HEK293 (cell line): ENCODE measurements at regions not wholly inside any gene's neighbourhood (a gene's known extent, or its start where the extent isn't known, plus 50 kb on each side); places are given as distances from the start of the nearest gene placed in this dataset.

Experiments
- GLIS2 ChIP-seq: fragments of 450-650 bp; formaldehyde crosslinking; IDR thresholded peaks from 2 replicates; pipeline ENCODE4 v1.5.1; 2016; ENCODE audit warnings: missing biosample characterization, missing genetic modification characterization
- OSR2 ChIP-seq: fragments of 450-650 bp; formaldehyde crosslinking; IDR thresholded peaks from 2 replicates; pipeline ENCODE4 v1.5.1; 2016; ENCODE audit warnings: missing biosample characterization, missing genetic modification characterization
- SALL2 ChIP-seq: fragments of 450-650 bp; formaldehyde crosslinking; IDR thresholded peaks from 2 replicates; pipeline ENCODE4 v1.5.0; 2017; ENCODE audit warnings: missing biosample characterization, mild to moderate bottlenecking, missing genetic modification characterization, borderline replicate concordance
- ZFP37 ChIP-seq: fragments of 450-650 bp; formaldehyde crosslinking; IDR thresholded peaks from 2 replicates; pipeline ENCODE4 v1.5.1; 2016; ENCODE audit warnings: missing biosample characterization, missing genetic modification characterization
- ZNF138 ChIP-seq: fragments of 450-650 bp; formaldehyde crosslinking; IDR thresholded peaks from 2 replicates; pipeline ENCODE4 v1.5.1; 2016; ENCODE audit warnings: missing biosample characterization, missing genetic modification characterization, borderline replicate concordance
- ZNF416 ChIP-seq: fragments of 450-650 bp; formaldehyde crosslinking; IDR thresholded peaks from 2 replicates; pipeline ENCODE4 v1.5.1; 2016; ENCODE audit warnings: missing biosample characterization, missing genetic modification characterization
- ZNF426 ChIP-seq: fragments of 450-650 bp; formaldehyde crosslinking; IDR thresholded peaks from 2 replicates; pipeline ENCODE4 v1.5.1; 2017; ENCODE audit warnings: missing biosample characterization, missing genetic modification characterization, mild to moderate bottlenecking, inconsistent platforms, moderate library complexity
- ZNF610 ChIP-seq: fragments of 450-650 bp; formaldehyde crosslinking; IDR thresholded peaks from 2 replicates; pipeline ENCODE4 v1.5.1; 2016; ENCODE audit warnings: missing biosample characterization, missing genetic modification characterization, borderline replicate concordance
- ZNF629 ChIP-seq: fragments of 450-650 bp; formaldehyde crosslinking; IDR thresholded peaks from 2 replicates; pipeline ENCODE4 v1.5.1; 2017; ENCODE audit warnings: missing biosample characterization, missing genetic modification characterization
- ZNF777 ChIP-seq: fragments of 450-650 bp; formaldehyde crosslinking; IDR thresholded peaks from 2 replicates; pipeline ENCODE4 v1.5.1; 2017; ENCODE audit warnings: missing biosample characterization, missing genetic modification characterization, borderline replicate concordance
- TF ChIP-seq, protein P1 (sequence below): fragments of 450-650 bp; formaldehyde crosslinking; IDR thresholded peaks from 2 replicates; pipeline ENCODE4 v1.5.1; 2016; ENCODE audit warnings: missing biosample characterization, missing genetic modification characterization

DNA sequence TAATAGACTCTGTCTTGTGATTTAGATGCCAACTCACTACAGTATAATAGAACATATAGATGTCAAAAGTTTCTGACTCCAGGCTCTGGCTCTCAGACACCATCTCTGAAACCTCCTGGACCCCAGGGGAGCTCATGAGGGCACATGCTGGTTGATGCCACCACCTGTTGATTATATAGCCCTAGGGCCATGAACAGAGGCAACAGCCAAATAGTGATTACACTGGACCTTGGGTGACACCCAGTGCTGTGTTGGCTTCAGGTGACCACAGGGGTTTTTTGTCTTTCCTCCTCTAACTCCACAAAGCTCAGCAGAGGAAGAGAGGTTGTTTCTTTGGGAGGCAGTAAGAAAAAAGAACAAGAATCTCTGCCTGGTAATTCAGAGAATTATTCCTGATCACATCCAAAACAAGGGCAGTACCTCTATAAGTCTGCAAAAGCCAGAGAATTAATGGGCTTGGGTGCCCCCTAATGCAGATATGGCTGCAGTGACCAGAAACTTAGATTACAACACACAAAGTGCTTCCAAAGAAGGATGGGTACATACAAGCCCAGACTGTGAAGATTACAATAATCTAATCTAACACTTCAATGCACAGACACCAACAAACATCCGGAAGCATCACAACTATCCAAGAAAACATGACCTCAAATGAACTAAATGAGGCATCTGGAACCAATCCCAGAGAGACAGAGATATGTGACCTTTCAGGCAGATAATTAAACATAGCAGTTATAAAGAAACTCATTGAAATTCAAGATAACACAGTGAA lies 1920.6 kb downstream of the ARAP2 start:
- TF ChIP-seq, protein P1, sequence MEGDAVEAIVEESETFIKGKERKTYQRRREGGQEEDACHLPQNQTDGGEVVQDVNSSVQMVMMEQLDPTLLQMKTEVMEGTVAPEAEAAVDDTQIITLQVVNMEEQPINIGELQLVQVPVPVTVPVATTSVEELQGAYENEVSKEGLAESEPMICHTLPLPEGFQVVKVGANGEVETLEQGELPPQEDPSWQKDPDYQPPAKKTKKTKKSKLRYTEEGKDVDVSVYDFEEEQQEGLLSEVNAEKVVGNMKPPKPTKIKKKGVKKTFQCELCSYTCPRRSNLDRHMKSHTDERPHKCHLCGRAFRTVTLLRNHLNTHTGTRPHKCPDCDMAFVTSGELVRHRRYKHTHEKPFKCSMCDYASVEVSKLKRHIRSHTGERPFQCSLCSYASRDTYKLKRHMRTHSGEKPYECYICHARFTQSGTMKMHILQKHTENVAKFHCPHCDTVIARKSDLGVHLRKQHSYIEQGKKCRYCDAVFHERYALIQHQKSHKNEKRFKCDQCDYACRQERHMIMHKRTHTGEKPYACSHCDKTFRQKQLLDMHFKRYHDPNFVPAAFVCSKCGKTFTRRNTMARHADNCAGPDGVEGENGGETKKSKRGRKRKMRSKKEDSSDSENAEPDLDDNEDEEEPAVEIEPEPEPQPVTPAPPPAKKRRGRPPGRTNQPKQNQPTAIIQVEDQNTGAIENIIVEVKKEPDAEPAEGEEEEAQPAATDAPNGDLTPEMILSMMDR (tag by site-specific recombination) = no peak
- no peak for TF ChIP-seq ZFP37
- no peak for TF ChIP-seq ZNF426 (tag by site-specific recombination)
- no peak for TF ChIP-seq ZNF138 (tag by site-specific recombination)
- TF ChIP-seq ZNF416 (tag by site-specific recombination) = no peak
- no peak for TF ChIP-seq ZNF777 (tag by site-specific recombination)
- no peak for TF ChIP-seq GLIS2 (tag by site-specific recombination)
- TF ChIP-seq OSR2 (tag by site-specific recombination) = no peak
- no peak for TF ChIP-seq SALL2 (tag by site-specific recombination)
- TF ChIP-seq ZNF629 (tag by site-specific recombination) = no peak
- TF ChIP-seq ZNF610 (tag by site-specific recombination) = no peak
